Breast epithelium (tissue), 3 donors: ENCODE measurements at regions not wholly inside any gene's neighbourhood (a gene's known extent, or its start where the extent isn't known, plus 50 kb on each side); places are given as distances from the start of the nearest gene placed in this dataset.

ENCODE experiments used
- POLR2A ChIP-seq: fragments of 450-650 bp; IDR thresholded peaks from one replicate; pipeline ENCODE4 v1.6.1; 2016; ENCODE audit warnings: antibody characterized with exemption, mild to moderate bottlenecking, moderate library complexity
- POLR2AphosphoS5 ChIP-seq, 3 donors: sonication (generic); formaldehyde crosslinking; IDR thresholded peaks; one replicate each; pipeline ENCODE4 v1.6.1; 2017; ENCODE audit warnings: antibody characterized with exemption in 3 of 3
- TF ChIP-seq, protein P1 (sequence below), 3 donors: fragments of 450-650 bp; IDR thresholded peaks; one replicate each; pipeline ENCODE4 v1.5.1; 2016 to 2017; ENCODE audit warnings: antibody characterized with exemption in 3 of 3, mild to moderate bottlenecking in 3 of 3, moderate library complexity in 3 of 3

- TF ChIP-seq, protein P1, sequence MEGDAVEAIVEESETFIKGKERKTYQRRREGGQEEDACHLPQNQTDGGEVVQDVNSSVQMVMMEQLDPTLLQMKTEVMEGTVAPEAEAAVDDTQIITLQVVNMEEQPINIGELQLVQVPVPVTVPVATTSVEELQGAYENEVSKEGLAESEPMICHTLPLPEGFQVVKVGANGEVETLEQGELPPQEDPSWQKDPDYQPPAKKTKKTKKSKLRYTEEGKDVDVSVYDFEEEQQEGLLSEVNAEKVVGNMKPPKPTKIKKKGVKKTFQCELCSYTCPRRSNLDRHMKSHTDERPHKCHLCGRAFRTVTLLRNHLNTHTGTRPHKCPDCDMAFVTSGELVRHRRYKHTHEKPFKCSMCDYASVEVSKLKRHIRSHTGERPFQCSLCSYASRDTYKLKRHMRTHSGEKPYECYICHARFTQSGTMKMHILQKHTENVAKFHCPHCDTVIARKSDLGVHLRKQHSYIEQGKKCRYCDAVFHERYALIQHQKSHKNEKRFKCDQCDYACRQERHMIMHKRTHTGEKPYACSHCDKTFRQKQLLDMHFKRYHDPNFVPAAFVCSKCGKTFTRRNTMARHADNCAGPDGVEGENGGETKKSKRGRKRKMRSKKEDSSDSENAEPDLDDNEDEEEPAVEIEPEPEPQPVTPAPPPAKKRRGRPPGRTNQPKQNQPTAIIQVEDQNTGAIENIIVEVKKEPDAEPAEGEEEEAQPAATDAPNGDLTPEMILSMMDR (IDR thresholded peaks at IDR 0.05) = no peak
- no peak for TF ChIP-seq POLR2AphosphoS5 (IDR thresholded peaks at IDR 0.05)
- TF ChIP-seq POLR2A = no peak
Observed at GRCh38 chr4:26218677-26219605, 101.9 kb upstream of the RBPJ start.
